SK-N-SH (cell line): ENCODE measurements at regions not wholly inside any gene's neighbourhood (a gene's known extent, or its start where the extent isn't known, plus 50 kb on each side); places are given as distances from the start of the nearest gene placed in this dataset.

Source experiments
- CTCF ChIA-PET: fragments of 300-600, 350-600 bp; formaldehyde crosslinking; extraction: SDS; loops from one replicate; lab custom pipeline; 2021; lab: Yijun Ruan, JAX
- POLR2A ChIA-PET: fragments of 350-600 bp; sonication (Branson Sonifier 250); formaldehyde crosslinking; extraction: SDS; loops from one replicate; lab custom pipeline; 2020; ENCODE audit warnings: antibody characterized with exemption, inconsistent platforms; lab: Yijun Ruan, JAX
- DNase-seq: peaks from one replicate; pipeline ENCODE4 v3.0.0; 2012
- H2AFZ ChIP-seq: fragments of 200-600 bp; sonication (generic); 2 replicates; pipeline ENCODE4 v1.8.1; 2016; ENCODE audit warnings: antibody characterized with exemption, mild to moderate bottlenecking, low read depth
- H3F3A ChIP-seq: fragments of 200-600 bp; sonication (generic); replicated peaks from 2 replicates; pipeline ENCODE3; 2016; ENCODE audit warnings: antibody characterized with exemption, mild to moderate bottlenecking; ENCODE audit not compliant: insufficient read depth
- H3K27ac ChIP-seq, 2 experiments: fragments of 200-500 bp in 1 of 2; fragments of 200-600 bp in 1 of 2; sonication (Bioruptor generic) in 1 of 2; sonication (generic), shearing (Covaris generic) in 1 of 2; 2 replicates each; pipeline versions ENCODE4 v1.5.1 to v1.6.1; 2014 to 2016; ENCODE audit warnings: low read depth in 2 of 2, inconsistent platforms in 1 of 2, low read length in 1 of 2, mild to moderate bottlenecking in 1 of 2, mixed read lengths in 1 of 2
- H3K27me3 ChIP-seq: fragments of 200-600 bp; sonication (generic), shearing (Covaris generic); 2 replicates; pipeline ENCODE4 v1.6.1; 2016; ENCODE audit warnings: mixed run types; ENCODE audit not compliant: insufficient read depth
- H3K36me3 ChIP-seq, 2 experiments: fragments of 200-500 bp in 1 of 2; fragments of 200-600 bp in 1 of 2; sonication (Bioruptor generic) in 1 of 2; sonication (generic) in 1 of 2; replicated peaks in 1 of 2; 2 replicates each; pipeline versions ENCODE3 to v1.5.1; 2014 to 2016; ENCODE audit warnings: low read length in 1 of 2, mild to moderate bottlenecking in 1 of 2; ENCODE audit not compliant: insufficient read depth in 2 of 2, control insufficient read depth in 1 of 2
- H3K4me1 ChIP-seq, 2 experiments: fragments of 200-500 bp in 1 of 2; fragments of 200-600 bp in 1 of 2; sonication (Bioruptor generic) in 1 of 2; sonication (generic), shearing (Covaris generic) in 1 of 2; 2 replicates each; pipeline versions ENCODE4 v1.5.1 to v1.6.1; 2014 to 2016; ENCODE audit warnings: low read depth in 1 of 2, low read length in 1 of 2, mixed run types in 1 of 2; ENCODE audit not compliant: insufficient read depth in 2 of 2, control insufficient read depth in 1 of 2
- H3K4me2 ChIP-seq: fragments of 200-600 bp; sonication (generic), shearing (Covaris generic); 2 replicates; pipeline ENCODE4 v1.6.1; 2017; ENCODE audit warnings: mixed run types
- H3K4me3 ChIP-seq, 2 experiments: fragments of 200-500 bp in 1 of 2; fragments of 200-600 bp in 1 of 2; sonication (Bioruptor generic) in 1 of 2; sonication (generic), shearing (Covaris generic) in 1 of 2; 2 replicates each; pipeline versions ENCODE4 v1.5.1 to v1.8.1; 2014 to 2016; ENCODE audit warnings: low read depth in 2 of 2, inconsistent platforms in 1 of 2, low read length in 1 of 2, mild to moderate bottlenecking in 1 of 2, mixed read lengths in 1 of 2, moderate library complexity in 1 of 2
- H3K79me2 ChIP-seq: fragments of 200-600 bp; sonication (generic); 2 replicates; pipeline ENCODE4 v1.8.1; 2017; ENCODE audit warnings: mild to moderate bottlenecking; ENCODE audit not compliant: insufficient read depth
- H3K9ac ChIP-seq: fragments of 200-600 bp; sonication (generic); 2 replicates; pipeline ENCODE4 v1.6.1; 2017; ENCODE audit warnings: mixed run types
- H3K9me2 ChIP-seq: fragments of 200-600 bp; sonication (generic); 2 replicates; pipeline ENCODE4 v1.6.1; 2017; ENCODE audit warnings: mixed run types
- H3K9me3 ChIP-seq: fragments of 200-600 bp; sonication (generic); 2 replicates; pipeline ENCODE4 v1.6.1; 2017; ENCODE audit warnings: mixed run types, mild to moderate bottlenecking, moderate library complexity
- H4K20me1 ChIP-seq: fragments of 200-600 bp; sonication (generic); 2 replicates; pipeline ENCODE4 v1.6.1; 2017; ENCODE audit warnings: mild to moderate bottlenecking, mixed run types; ENCODE audit not compliant: insufficient read depth
- CHD2 ChIP-seq: fragments of 150-350 bp; IDR thresholded peaks from 2 replicates; pipeline ENCODE4 v1.6.1; 2018; ENCODE audit warnings: low read length; ENCODE audit not compliant: partially characterized antibody
- CTCF ChIP-seq: fragments of 200-600 bp; sonication (generic); IDR thresholded peaks from 2 replicates; pipeline ENCODE4 v1.6.1; 2017; ENCODE audit warnings: antibody characterized with exemption, mild to moderate bottlenecking, moderate library complexity
- ELF1 ChIP-seq: IDR thresholded peaks from 2 replicates; pipeline ENCODE4 v1.4.0; 2012
- EP300 ChIP-seq, 2 experiments: IDR thresholded peaks; 2 replicates each; pipeline versions ENCODE4 v1.4.0 to v1.6.1; 2012; ENCODE audit warnings: borderline replicate concordance in 1 of 2, low read depth in 1 of 2, low read length in 1 of 2
- EZH2phosphoT487 ChIP-seq: fragments of 200-600 bp; sonication (generic); IDR thresholded peaks from 2 replicates; pipeline ENCODE4 v1.6.1; 2017; ENCODE audit warnings: low read depth, mixed run types, mild to moderate bottlenecking, antibody characterized with exemption, moderate library complexity, borderline replicate concordance
- FOSL2 ChIP-seq: IDR thresholded peaks from 2 replicates; pipeline ENCODE4 v1.4.0; 2012; ENCODE audit warnings: low read depth, mild to moderate bottlenecking, moderate library complexity, borderline replicate concordance
- GABPA ChIP-seq: IDR thresholded peaks from 2 replicates; pipeline ENCODE4 v1.4.0; 2012; ENCODE audit warnings: low read depth, mild to moderate bottlenecking
- GATA2 ChIP-seq: sonication (generic); formaldehyde crosslinking; IDR thresholded peaks from 2 replicates; pipeline ENCODE4 v1.5.0; 2020; ENCODE audit warnings: mild to moderate bottlenecking, missing genetic modification reagents
- IRF3 ChIP-seq: fragments of 150-350 bp; IDR thresholded peaks from 2 replicates; pipeline ENCODE4 v1.6.1; 2016; ENCODE audit warnings: mild to moderate bottlenecking, low read depth, low read length
- JUND ChIP-seq: IDR thresholded peaks from 2 replicates; pipeline ENCODE4 v1.4.0; 2012
- MEF2A ChIP-seq: IDR thresholded peaks from 2 replicates; pipeline ENCODE4 v1.4.0; 2012; ENCODE audit warnings: low read depth, borderline replicate concordance
- MXI1 ChIP-seq: IDR thresholded peaks from 2 replicates; pipeline ENCODE4 v1.6.1; 2012; ENCODE audit warnings: mild to moderate bottlenecking, low read depth, low read length, improper control_type of control experiment
- RAD21 ChIP-seq: IDR thresholded peaks from 2 replicates; pipeline ENCODE4 v1.6.1; 2012; ENCODE audit warnings: mild to moderate bottlenecking, low read length
- REST ChIP-seq: IDR thresholded peaks from 2 replicates; pipeline ENCODE4 v1.6.1; 2012; ENCODE audit warnings: mild to moderate bottlenecking, low read depth, low read length, moderate library complexity
- RFX5 ChIP-seq: IDR thresholded peaks from 2 replicates; pipeline ENCODE4 v1.6.1; 2012; ENCODE audit warnings: mild to moderate bottlenecking, improper control_type of control experiment, low read length
- SIN3A ChIP-seq: IDR thresholded peaks from 2 replicates; pipeline ENCODE4 v1.6.1; 2012; ENCODE audit warnings: low read depth, mild to moderate bottlenecking, low read length, moderate library complexity, borderline replicate concordance
- SMC3 ChIP-seq: IDR thresholded peaks from 2 replicates; pipeline ENCODE4 v1.6.1; 2012; ENCODE audit warnings: low read depth, low read length, improper control_type of control experiment
- TAF1 ChIP-seq: IDR thresholded peaks from 2 replicates; pipeline ENCODE4 v1.6.1; 2012; ENCODE audit warnings: low read depth, mild to moderate bottlenecking, low read length, moderate library complexity, borderline replicate concordance
- TCF12 ChIP-seq: IDR thresholded peaks from 2 replicates; pipeline ENCODE4 v1.4.0; 2012
- TEAD4 ChIP-seq: IDR thresholded peaks from 2 replicates; pipeline ENCODE4 v1.4.0; 2012; ENCODE audit warnings: mild to moderate bottlenecking, borderline replicate concordance; ENCODE audit not compliant: insufficient read depth
- ZBTB33 ChIP-seq: IDR thresholded peaks from 2 replicates; pipeline ENCODE4 v1.4.0; 2012; ENCODE audit warnings: low read depth, borderline replicate concordance
- WGBS: methylation state at CpG from one replicate; pipeline ENCODE4 v1.1.6; 2017; ENCODE audit warnings: low lambda C conversion rate; 5-methylcytosine and 5-hydroxymethylcytosine counted together
- TF ChIP-seq, protein P1 (sequence below): IDR thresholded peaks from 2 replicates; pipeline ENCODE4 v1.4.0; 2012; ENCODE audit warnings: low read depth

DNA sequence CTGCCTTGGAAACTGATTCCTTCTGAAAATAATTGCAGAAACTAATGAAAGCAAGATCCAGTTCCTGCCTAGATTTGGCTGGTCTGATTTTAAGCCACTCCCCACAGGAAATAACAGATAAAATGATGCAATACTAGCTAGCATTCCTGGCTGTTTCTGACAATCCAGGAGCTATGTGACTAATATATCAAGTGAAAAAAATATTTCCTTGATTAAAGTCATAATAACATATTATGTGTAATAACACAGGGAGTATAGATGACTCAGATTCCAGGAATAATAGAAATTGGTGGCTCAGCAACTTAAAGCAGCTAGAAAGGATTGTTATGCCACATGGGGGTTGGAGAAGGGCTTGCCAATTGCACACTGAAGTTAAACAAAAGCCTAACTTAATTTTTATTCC lies 182.7 kb upstream of the SALL4 start (continued):
- TF ChIP-seq CTCF, result no peak
- TF ChIP-seq MXI1, result no peak
- no peak for TF ChIP-seq SMC3
- TF ChIP-seq ZBTB33, result peak; percentile 54; the same call in 1 of the 2 replicates
- TF ChIP-seq FOSL2, result peak; percentile 89
- no peak for TF ChIP-seq REST
- peak; percentile 68 for TF ChIP-seq JUND
- no peak for TF ChIP-seq IRF3
- TF ChIP-seq TAF1, result no peak
- no peak for TF ChIP-seq CHD2
- no peak for TF ChIP-seq GATA2 (CRISPR knock-in tag)
- TF ChIP-seq EP300 (IDR thresholded peaks at IDR 0.05; ENCODE audit: borderline replicate concordance in 1 of 2, low read depth in 1 of 2, low read length in 1 of 2), result peak in 1 of 2 experiments; percentile 86; a peak in 2 of 4 replicates

DNA sequence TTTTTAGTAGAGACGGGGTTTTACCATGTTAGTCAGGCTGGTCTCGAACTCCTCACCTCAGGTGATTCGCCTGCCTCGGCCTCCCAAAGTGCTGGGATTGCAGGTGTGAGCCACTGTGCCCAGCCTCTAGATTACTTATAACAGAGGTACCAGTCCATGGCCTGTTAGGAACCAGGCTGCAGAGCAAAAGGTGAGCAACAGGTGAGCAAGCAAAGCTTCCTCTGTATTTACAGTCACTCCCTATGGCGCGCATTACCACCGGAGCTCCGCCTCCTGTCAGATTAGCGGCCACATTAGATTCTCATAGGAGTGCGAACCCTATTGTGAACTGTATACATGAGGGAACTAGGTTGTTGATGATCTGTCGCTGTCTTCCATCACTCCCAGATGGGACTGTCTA lies 178.0 kb upstream of the SALL4 start:
- no peaks in the 10 kb centered on the region for H3K79me2 ChIP-seq
- H4K20me1 ChIP-seq, result no peaks in the 10 kb centered on the region
- H3K36me3 ChIP-seq, result no peaks in the 10 kb centered on the region
- H3K9ac ChIP-seq, result no peak overlapping the region
- H3F3A ChIP-seq, result peaks cover 15% of the 10 kb centered on the region
- H3K9me3 ChIP-seq, result no peaks in the 10 kb centered on the region
- no peaks in the 10 kb centered on the region for H3K27me3 ChIP-seq
- H3K4me1 ChIP-seq, result peaks cover 0 to 7% of the 10 kb centered on the region in 2 experiments; a peak in 1 of 4 replicates
- H3K4me2 ChIP-seq, result no peak overlapping the region
- WGBS, result 98% methylated on average over 11 of the region's 11 CpGs
- no peak overlapping the region for H2AFZ ChIP-seq
- ChIA-PET CTCF (interaction anchor here (1.4 kb wide), 1 partner anchor 14 kb away, joined by 5 read pairs; no protein-coding TSS in a partner anchor), POLR2A (interaction anchor here (0.6 kb wide), 1 partner anchor 57 kb away, joined by 3 read pairs; no protein-coding TSS in a partner anchor)
- no peak overlapping the region for H3K27ac ChIP-seq
- no peak for DNase-seq
- no peak overlapping the region for H3K4me3 ChIP-seq
- H3K9me2 ChIP-seq, result no peaks in the 10 kb centered on the region
- TF ChIP-seq TEAD4 (no peak), GATA2 (CRISPR knock-in tag) (no peak), EZH2phosphoT487 (no peak), MEF2A (no peak), GABPA (no peak), ELF1 (no peak), ZBTB33 (no peak), RAD21 (no peak), RFX5 (no peak), TCF12 (no peak), EP300 (IDR thresholded peaks at IDR 0.05; ENCODE audit: borderline replicate concordance in 1 of 2, low read depth in 1 of 2, low read length in 1 of 2) (no peak), MXI1 (no peak), SIN3A (no peak)
- TF ChIP-seq, protein P1, sequence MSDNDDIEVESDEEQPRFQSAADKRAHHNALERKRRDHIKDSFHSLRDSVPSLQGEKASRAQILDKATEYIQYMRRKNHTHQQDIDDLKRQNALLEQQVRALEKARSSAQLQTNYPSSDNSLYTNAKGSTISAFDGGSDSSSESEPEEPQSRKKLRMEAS, result no peak
